ENCODE measurements at regions not wholly inside any gene's neighbourhood (a gene's known extent, or its start where the extent isn't known, plus 50 kb on each side); places are given as distances from the start of the nearest gene placed in this dataset.

- TF ChIP-seq CTCF (IDR thresholded peaks at IDR 0.05): no peak
- no peak for TF ChIP-seq POLR2A (IDR thresholded peaks at IDR 0.05)
These were observed 652.9 kb upstream of the USP24 start for GRCh38 chr1:55868026-55868425.
